T-helper 2 cell treated with Interferon-gamma antibody and Interleukin-4, amounts not matched to agents 5 μg/mL and 100 μg/mL, for 36 hours (primary cell): ENCODE measurements at regions not wholly inside any gene's neighbourhood (a gene's known extent, or its start where the extent isn't known, plus 50 kb on each side); places are given as distances from the start of the nearest gene placed in this dataset.
"Not testable (repeated sequence)": the region's sequence is repeated elsewhere in the genome, so short reads cannot be mapped to it uniquely, and the experiment has no call there.

ENCODE experiments used
- DNase-seq: peaks from one replicate; pipeline ENCODE4 v3.0.0; 2021; ENCODE audit warnings: low spot score
- H3K27ac Mint-ChIP-seq: one replicate; pipeline ENCODE4 v1.8.0; 2021; ENCODE audit warnings: mild to moderate bottlenecking, mixed read lengths
- H3K27me3 Mint-ChIP-seq: one replicate; pipeline ENCODE4 v1.8.0; 2021; ENCODE audit warnings: low read depth, mixed read lengths
- H3K36me3 Mint-ChIP-seq: one replicate; pipeline ENCODE4 v1.8.0; 2021; ENCODE audit warnings: low read depth, mixed read lengths
- H3K4me1 Mint-ChIP-seq: one replicate; pipeline ENCODE4 v1.8.0; 2021; ENCODE audit warnings: low read depth, mixed read lengths
- H3K4me3 Mint-ChIP-seq: one replicate; pipeline ENCODE4 v1.8.0; 2022; ENCODE audit warnings: mild to moderate bottlenecking, moderate library complexity, mixed read lengths
- H3K9me3 Mint-ChIP-seq: one replicate; pipeline ENCODE4 v1.8.0; 2021; ENCODE audit warnings: mixed read lengths

- no peak overlapping the region for H3K27ac Mint-ChIP-seq
- no peaks in the 10 kb centered on the region for H3K4me1 Mint-ChIP-seq
- H3K27me3 Mint-ChIP-seq, result no peaks in the 10 kb centered on the region
- no peak overlapping the region for H3K4me3 Mint-ChIP-seq
- no peaks in the 10 kb centered on the region for H3K36me3 Mint-ChIP-seq
- H3K9me3 Mint-ChIP-seq, result peaks cover 20% of the 10 kb centered on the region
- no peak for DNase-seq
Measured at GRCh38 chr7:153401795-153402720, 642.5 kb downstream of the ACTR3B start.

- Mint-ChIP-seq H3K4me3 (no peak overlapping the region), H3K36me3 (no peaks in the 10 kb centered on the region), H3K9me3 (peaks cover 20% of the 10 kb centered on the region), H3K27me3 (no peaks in the 10 kb centered on the region), H3K4me1 (no peaks in the 10 kb centered on the region), H3K27ac (no peak overlapping the region)
- no peak for DNase-seq
Measured at GRCh38 chr7:153402721-153403541, 643.4 kb downstream of the ACTR3B start.

- H3K27ac Mint-ChIP-seq, result no peak overlapping the region
- no peaks in the 10 kb centered on the region for H3K4me1 Mint-ChIP-seq
- no peak overlapping the region for H3K4me3 Mint-ChIP-seq
- no peaks in the 10 kb centered on the region for H3K27me3 Mint-ChIP-seq
- no peak for DNase-seq
- H3K9me3 Mint-ChIP-seq, result peaks cover 21% of the 10 kb centered on the region
- no peaks in the 10 kb centered on the region for H3K36me3 Mint-ChIP-seq
Measured at GRCh38 chr7:153404124-153404523, 644.6 kb downstream of the ACTR3B start.

- Mint-ChIP-seq H3K4me3 (no peak overlapping the region), H3K9me3 (peaks cover 28% of the 10 kb centered on the region), H3K27me3 (no peaks in the 10 kb centered on the region), H3K4me1 (no peaks in the 10 kb centered on the region), H3K27ac (no peak overlapping the region), H3K36me3 (no peaks in the 10 kb centered on the region)
- no peak for DNase-seq
Measured at GRCh38 chr7:153404781-153405279, 645.3 kb downstream of the ACTR3B start.

GRCh38 chr7:153405704-153406485, 646.3 kb upstream of the DPP6 start:
- DNase-seq, result no peak
- Mint-ChIP-seq H3K9me3 (peaks cover 35% of the 10 kb centered on the region), H3K4me3 (no peak overlapping the region), H3K27ac (no peak overlapping the region), H3K36me3 (no peaks in the 10 kb centered on the region), H3K27me3 (no peaks in the 10 kb centered on the region), H3K4me1 (no peaks in the 10 kb centered on the region)

- DNase-seq, result no peak
- no peaks in the 10 kb centered on the region for H3K4me1 Mint-ChIP-seq
- H3K27ac Mint-ChIP-seq, result no peak overlapping the region
- no peaks in the 10 kb centered on the region for H3K27me3 Mint-ChIP-seq
- H3K9me3 Mint-ChIP-seq, result peaks cover 41% of the 10 kb centered on the region
- H3K36me3 Mint-ChIP-seq, result no peaks in the 10 kb centered on the region
- H3K4me3 Mint-ChIP-seq, result no peak overlapping the region
Measured at GRCh38 chr7:153406486-153406872, 645.7 kb upstream of the DPP6 start.

- H3K4me1 Mint-ChIP-seq, result no peaks in the 10 kb centered on the region
- H3K9me3 Mint-ChIP-seq, result peaks cover 46% of the 10 kb centered on the region
- H3K27me3 Mint-ChIP-seq, result no peaks in the 10 kb centered on the region
- DNase-seq, result no peak
- H3K36me3 Mint-ChIP-seq, result no peaks in the 10 kb centered on the region
- no peak overlapping the region for H3K27ac Mint-ChIP-seq
- no peak overlapping the region for H3K4me3 Mint-ChIP-seq
Measured at GRCh38 chr7:153407291-153408046, 644.7 kb upstream of the DPP6 start.

- H3K36me3 Mint-ChIP-seq, result no peaks in the 10 kb centered on the region
- H3K4me1 Mint-ChIP-seq, result no peaks in the 10 kb centered on the region
- DNase-seq, result no peak
- H3K4me3 Mint-ChIP-seq, result no peak overlapping the region
- peaks cover 57% of the 10 kb centered on the region for H3K9me3 Mint-ChIP-seq
- no peak overlapping the region for H3K27ac Mint-ChIP-seq
- no peaks in the 10 kb centered on the region for H3K27me3 Mint-ChIP-seq
Measured at GRCh38 chr7:153408360-153409335, 643.5 kb upstream of the DPP6 start.

- DNase-seq, H3K4me1 Mint-ChIP-seq, H3K27ac Mint-ChIP-seq, H3K36me3 Mint-ChIP-seq, H3K4me3 Mint-ChIP-seq, H3K27me3 Mint-ChIP-seq: not testable (repeated sequence)
- H3K9me3 Mint-ChIP-seq, result peaks cover 52% of the 10 kb centered on the region
Measured at GRCh38 chr7:153409567-153410342, 642.4 kb upstream of the DPP6 start.

GRCh38 chr7:153410997-153411642, 641.1 kb upstream of the DPP6 start:
- not testable (repeated sequence) for H3K4me3 Mint-ChIP-seq, H3K27me3 Mint-ChIP-seq, H3K36me3 Mint-ChIP-seq, DNase-seq, H3K4me1 Mint-ChIP-seq, H3K27ac Mint-ChIP-seq
- H3K9me3 Mint-ChIP-seq, result peaks cover 49% of the 10 kb centered on the region

- H3K27ac Mint-ChIP-seq, H3K36me3 Mint-ChIP-seq, H3K27me3 Mint-ChIP-seq, DNase-seq, H3K4me1 Mint-ChIP-seq, H3K4me3 Mint-ChIP-seq: not testable (repeated sequence)
- H3K9me3 Mint-ChIP-seq, result peaks cover 51% of the 10 kb centered on the region
Measured at GRCh38 chr7:153412114-153412823, 639.9 kb upstream of the DPP6 start.
